ENCODE measurements at regions not wholly inside any gene's neighbourhood (a gene's known extent, or its start where the extent isn't known, plus 50 kb on each side); places are given as distances from the start of the nearest gene placed in this dataset.
"Not testable (repeated sequence)": the region's sequence is repeated elsewhere in the genome, so short reads cannot be mapped to it uniquely, and the experiment has no call there.

- no peak for DNase-seq (ENCODE audit: low spot score)
These were observed 150.0 kb downstream of the RNASET2 start for GRCh38 chr6:166806217-166806838.

DNA sequence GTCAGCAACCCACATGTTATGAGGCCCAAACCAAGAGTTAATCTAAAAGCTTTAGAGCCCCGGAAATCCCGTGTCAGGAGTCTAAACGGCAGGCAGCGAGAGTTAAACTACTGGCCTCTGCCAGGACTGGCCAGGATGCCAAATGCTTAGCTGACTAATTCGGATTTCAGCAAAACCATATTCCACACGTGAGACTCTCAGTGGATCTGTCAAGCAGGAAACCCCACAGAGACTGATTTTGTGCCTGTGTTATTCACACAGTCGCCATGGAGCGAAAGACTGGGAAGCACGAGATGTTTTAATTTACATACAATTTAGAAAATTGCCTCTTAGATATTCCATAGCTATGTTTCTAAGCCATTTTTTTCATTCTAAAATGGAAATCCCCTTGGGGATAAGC is 152.9 kb downstream of the RNASET2 start:
- no peak for DNase-seq (ENCODE audit: low spot score)

GRCh38 chr6:166802401-166802800 is 153.9 kb downstream of the RNASET2 start:
- DNase-seq (ENCODE audit: low spot score), result no peak

DNA sequence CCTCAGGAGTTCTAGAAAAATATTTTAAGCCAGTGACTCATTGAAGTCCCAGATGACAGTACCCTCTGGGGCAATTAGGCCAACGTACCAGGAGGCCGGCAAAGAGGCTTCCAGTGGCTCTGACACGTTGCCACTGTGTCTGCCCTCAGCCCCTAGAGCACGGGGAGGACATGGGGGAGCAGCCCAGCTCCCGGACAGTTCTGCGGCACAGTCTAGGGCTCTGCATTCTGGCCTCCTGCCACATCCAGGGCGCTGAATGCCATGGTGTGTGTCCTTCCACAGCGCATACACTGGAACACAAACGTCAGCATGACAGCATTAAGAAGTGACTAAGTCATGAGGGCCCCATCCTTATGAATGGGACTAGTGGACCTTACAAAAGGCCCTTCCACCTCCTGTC is 156.2 kb downstream of the RNASET2 start:
- no peak for DNase-seq (ENCODE audit: low spot score)

- DNase-seq (ENCODE audit: low spot score), result no peak
These were observed 157.7 kb downstream of the RNASET2 start for GRCh38 chr6:166798652-166799051.

DNA sequence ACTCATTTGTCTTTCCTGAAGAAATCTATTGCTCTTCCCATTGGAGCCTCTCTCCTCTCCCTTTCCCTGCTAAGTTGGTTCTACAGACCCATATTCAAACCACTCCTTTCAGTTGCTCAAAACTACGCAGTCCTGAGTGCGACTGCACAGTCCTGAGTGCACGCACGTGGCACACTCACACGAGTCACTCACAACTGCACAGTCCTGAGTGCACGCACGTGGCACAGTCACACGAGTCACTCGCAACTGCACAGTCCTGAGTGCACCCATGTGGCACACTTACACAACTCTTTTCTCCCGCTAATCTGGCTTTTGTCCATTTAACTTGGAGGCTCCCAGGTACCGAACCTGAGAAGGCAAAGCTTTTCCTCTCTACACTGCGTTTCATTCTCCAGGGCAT is 159.7 kb downstream of the RNASET2 start:
- DNase-seq (ENCODE audit: low spot score), result no peak

GRCh38 chr6:166795879-166796278 is 160.5 kb downstream of the RNASET2 start:
- DNase-seq (ENCODE audit: low spot score), result no peak

DNA sequence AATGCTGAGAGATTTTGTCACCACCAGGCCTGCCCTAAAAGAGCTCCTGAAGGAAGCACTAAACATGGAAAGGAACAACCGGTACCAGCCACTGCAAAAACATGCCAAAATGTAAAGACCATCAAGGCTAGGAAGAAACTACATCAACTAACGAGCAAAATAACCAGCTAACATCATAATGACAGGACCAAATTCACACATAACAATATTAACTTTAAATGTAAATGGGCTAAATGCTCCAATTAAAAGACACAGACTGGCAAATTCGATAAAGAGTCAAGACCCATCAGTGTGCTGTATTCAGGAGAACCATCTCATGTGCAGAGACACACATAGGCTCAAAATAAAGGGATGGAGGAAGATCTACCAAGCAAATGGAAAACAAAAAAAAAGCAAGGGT is 163.8 kb upstream of the RPS6KA2 start:
- DNase-seq (ENCODE audit: low spot score), result not testable (repeated sequence)

DNA sequence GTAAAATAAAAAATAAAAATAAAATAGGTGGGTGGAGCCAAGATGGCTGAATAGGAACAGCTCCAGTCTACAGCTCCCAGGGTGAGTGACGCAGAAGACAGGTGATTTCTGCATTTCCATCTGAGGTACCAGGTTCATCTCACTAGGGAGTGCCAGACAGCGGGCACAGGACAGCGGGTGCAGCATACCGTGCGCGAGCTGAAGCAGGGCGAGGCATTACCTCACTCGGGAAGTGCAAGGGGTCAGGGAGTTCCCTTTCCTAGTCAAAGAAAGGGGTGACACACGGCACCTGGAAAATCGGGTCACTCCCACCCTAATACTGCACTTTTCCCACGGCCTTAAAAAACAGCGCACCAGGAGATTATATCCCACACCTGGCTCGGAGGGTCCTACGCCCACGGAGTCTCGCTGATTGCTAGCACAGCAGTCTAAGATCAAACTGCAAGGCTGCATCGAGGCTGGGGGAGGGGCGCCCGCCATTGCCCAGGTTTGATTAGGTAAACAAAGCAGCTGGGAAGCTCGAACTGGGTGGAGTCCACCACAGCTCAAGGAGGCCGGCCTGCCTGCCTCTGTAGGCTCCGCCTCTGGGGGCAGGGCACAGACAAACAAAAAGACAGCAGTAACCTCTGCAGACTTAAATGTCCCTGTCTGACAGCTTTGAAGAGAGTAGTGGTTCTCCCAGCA is 161.9 kb upstream of the RPS6KA2 start:
- not testable (repeated sequence) for DNase-seq (ENCODE audit: low spot score)

GRCh38 chr6:166786704-166787293 is 159.7 kb upstream of the RPS6KA2 start:
- DNase-seq (ENCODE audit: low spot score), result peak; percentile 72

- DNase-seq (ENCODE audit: low spot score), result no peak
These were observed 158.1 kb upstream of the RPS6KA2 start for GRCh38 chr6:166785131-166785530.

GRCh38 chr6:166784691-166785090 is 157.6 kb upstream of the RPS6KA2 start:
- no peak for DNase-seq (ENCODE audit: low spot score)

DNA sequence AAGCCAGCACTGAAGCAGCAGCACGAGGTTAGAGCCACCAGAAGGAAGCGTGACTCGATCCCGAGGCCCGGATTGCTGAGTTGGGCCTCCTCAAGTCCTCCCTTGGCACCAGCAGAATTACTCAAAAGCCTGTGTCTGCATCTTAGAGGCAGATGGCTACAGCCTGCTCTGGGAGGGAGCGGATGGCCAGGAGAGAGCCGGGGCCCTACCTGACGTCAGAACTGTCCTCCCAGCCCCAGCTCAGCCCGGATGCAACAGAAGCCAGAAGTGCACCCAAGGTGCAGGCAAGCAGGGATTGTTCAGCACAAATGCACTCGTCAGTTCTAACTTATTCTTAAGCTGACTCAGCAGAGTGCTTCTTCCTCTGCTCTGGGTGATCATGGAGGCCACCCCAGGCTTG is 155.5 kb upstream of the RPS6KA2 start:
- no peak for DNase-seq (ENCODE audit: low spot score)

DNA sequence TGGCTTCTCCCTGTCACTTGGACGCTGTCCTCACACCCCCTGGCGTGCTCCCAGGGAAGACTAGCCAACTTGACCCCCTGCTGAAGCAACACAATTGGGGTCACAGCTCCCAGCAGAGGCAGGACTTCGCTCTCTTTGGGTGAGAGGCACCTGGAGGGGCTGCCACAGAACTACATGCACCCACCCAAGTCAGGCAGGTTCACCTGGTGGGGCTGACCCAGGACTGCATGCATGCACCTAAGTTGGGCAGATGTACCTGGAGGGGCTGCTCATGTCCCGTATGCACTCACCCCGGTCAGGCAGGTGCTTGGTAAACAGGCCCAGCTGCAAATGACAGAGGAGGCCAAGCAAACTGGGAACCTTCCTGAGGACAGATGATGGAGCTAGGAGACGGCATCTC is 154.3 kb upstream of the RPS6KA2 start:
- DNase-seq (ENCODE audit: low spot score), result no peak

DNA sequence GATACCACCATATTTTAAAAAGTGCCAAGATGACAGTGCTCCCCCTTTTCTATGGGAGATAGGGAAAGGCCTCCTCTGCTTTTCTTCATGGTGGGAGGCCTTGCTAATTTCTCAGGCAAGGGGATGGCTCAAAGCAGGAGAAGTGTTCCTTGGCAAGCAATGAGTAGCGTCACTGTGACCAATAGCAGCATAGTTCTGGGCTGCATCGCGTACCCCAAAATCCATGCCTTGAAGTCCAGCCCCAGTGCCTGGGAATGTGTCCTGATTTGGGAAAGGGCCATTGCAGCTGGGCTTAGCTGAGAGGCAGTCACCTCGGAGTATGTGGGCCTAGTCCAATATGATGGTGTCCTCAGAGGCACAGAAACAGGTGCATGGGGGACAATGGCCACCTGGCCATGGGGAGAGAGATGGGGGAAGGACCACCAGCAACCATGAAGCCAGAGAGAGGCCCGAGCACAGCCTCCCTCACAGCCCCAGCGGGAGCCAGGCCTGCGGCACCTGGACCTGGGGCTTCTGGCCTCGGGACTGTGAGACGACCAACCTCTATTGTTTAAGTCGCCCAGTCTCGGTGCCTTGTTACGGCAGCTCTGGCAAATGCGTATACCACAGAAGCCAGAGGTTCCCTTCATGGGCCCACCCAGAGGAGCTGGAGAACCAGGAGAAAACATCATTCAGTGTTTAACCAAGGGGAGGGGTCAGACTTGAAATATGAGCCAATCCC is 153.1 kb upstream of the RPS6KA2 start:
- no peak for DNase-seq (ENCODE audit: low spot score)

GRCh38 chr6:166779381-166779780 is 152.3 kb upstream of the RPS6KA2 start:
- no peak for DNase-seq (ENCODE audit: low spot score)

DNA sequence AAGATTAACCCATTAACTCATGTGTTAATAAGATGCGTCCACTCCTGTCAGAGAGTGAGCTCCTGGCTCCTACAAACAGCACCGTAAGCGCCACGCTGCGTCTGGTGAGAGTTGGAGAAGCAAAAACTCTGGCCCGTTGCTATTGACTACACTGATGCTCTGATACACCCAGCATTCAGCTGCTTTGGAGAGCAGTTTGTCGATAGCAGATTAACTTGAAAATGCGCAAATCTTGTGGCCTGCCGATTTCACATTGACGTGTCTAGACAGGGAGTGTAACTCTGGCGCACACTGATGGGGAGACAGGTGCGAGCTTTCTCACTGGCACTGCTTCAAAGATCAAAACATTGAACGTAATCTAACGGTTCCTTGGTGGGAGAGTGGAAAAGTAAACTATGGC is 151.7 kb upstream of the RPS6KA2 start:
- no peak for DNase-seq (ENCODE audit: low spot score)

DNA sequence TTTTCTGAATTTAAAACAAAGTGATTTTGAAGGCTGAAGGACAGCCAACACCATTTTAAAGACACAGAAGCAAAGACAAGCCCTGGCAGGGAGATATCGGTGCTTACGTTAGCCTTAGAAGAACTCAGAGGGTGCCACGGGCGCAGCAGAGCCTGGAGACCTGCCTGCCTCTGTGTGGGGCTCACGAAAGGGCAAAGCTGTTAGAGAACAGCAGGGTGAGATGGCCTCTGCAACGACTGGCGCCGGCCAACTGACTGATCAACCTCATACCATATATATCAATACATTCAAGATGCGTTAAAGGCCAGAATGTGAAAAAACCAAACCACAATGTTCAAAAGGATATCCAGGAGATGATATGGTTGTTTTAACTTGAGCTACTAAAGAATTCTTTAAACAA is 151.0 kb upstream of the RPS6KA2 start:
- no peak for DNase-seq (ENCODE audit: low spot score)

GRCh38 chr6:166777096-166777630 is 150.1 kb upstream of the RPS6KA2 start:
- DNase-seq (ENCODE audit: low spot score), result no peak

GRCh38 chr6:166776571-166776970 is 149.5 kb upstream of the RPS6KA2 start:
- no peak for DNase-seq (ENCODE audit: low spot score)

DNA sequence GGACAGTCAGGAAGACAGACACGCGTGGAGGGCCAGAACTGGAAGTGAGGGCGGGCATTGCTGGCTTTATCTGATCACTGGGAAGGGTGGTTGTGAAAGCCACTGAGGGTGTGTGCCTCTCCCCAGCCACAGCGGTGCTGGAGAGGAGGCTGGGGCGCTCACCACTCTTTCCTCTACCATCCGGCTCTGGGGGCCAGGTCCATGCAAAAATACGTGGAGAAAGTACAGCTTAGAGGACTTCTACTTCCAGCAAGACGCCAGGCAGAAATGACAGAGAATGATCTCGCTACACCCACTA is 148.8 kb upstream of the RPS6KA2 start:
- DNase-seq (ENCODE audit: low spot score), result peak; percentile 22

DNA sequence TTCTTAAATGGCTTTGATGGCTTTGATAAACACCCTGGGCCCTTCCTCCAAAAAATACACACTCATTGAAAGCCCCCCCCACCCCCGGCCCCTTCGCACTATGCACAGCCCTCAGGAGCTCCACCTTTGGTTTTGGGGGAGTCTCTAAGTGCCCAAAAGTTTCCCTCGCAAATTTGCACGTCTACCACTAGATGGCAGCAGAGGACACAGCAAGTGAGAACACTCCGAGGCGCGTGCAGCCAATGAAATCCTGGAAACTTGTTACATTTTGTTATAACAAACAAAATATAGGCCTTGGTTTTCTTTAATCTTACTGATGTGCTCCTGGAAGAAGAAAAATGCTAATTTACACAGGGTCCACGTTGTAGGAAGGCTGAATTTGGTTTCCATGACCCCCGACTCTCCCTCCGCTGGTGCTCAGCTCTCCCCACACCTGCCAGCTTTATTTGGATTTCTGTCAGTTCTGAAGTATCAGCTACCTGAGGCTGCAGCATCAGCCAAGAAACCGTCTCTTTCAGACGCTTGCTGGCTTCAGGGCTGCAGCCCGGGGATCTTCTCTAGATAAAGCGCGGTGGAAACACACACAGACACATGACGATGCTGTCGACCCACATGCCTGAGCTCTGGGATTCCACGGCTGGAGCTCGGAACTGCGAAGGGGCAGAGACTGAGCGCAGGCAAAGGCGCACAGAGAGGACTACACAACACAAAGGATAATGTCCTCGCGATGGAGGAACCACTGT is 148.3 kb upstream of the RPS6KA2 start:
- DNase-seq (ENCODE audit: low spot score), result peak; percentile 86

All from hematopoietic multipotent progenitor cell treated with erythropoietin and hydrocortisone succinate and interleukin-3 and kit ligand, for 15 days (in vitro differentiated cells).